HepG2 (cell line): ENCODE measurements at regions not wholly inside any gene's neighbourhood (a gene's known extent, or its start where the extent isn't known, plus 50 kb on each side); places are given as distances from the start of the nearest gene placed in this dataset.
"Not testable (repeated sequence)": the region's sequence is repeated elsewhere in the genome, so short reads cannot be mapped to it uniquely, and the experiment has no call there.

Experiments
- ATAC-seq: fragments of 200-7000 bp; cut with Tn5 transposase; 3 replicates; pipeline ENCODE4 v1.9.1; 2020; ENCODE audit warnings: mild to moderate bottlenecking, moderate library complexity
- BruUV-seq: library from RNA; stranded (reverse); fragments of 400-500 nt; replicated peaks from 2 replicates; lab custom pipeline; 2021; lab: Mats Ljungman, UMichigan
- CTCF ChIA-PET: fragments of 300-600 bp; formaldehyde crosslinking; extraction: SDS; loops from one replicate; lab custom pipeline; 2021; ENCODE audit warnings: low total read pairs, inconsistent platforms, low intra/inter-chr PET ratio; lab: Yijun Ruan, JAX
- POLR2A ChIA-PET: fragments of 350-600 bp; sonication (Branson Sonifier 250); formaldehyde crosslinking; loops from one replicate; lab custom pipeline; 2020; ENCODE audit warnings: antibody characterized with exemption, inconsistent platforms; lab: Yijun Ruan, JAX
- DNase-seq: peaks from one replicate; pipeline ENCODE4 v3.0.0-alpha.2; 2015; ENCODE audit warnings: low spot score
- FAIRE-seq: peaks from 3 replicates; lab custom pipeline; 2011; peaks lifted over from hg19 to GRCh38; lab: Jason Lieb, UNC
- H2AFZ ChIP-seq: one replicate; pipeline ENCODE4 v1.6.1; 2011; ENCODE audit warnings: low read length, inconsistent platforms
- H3K27ac ChIP-seq: fragments of 300-600 bp; 3 replicates; pipeline ENCODE4 v1.8.0; 2011; ENCODE audit warnings: mixed run types, mild to moderate bottlenecking, mixed read lengths, low read length, inconsistent platforms; ENCODE audit not compliant: insufficient read depth; ENCODE audit errors: extremely low read length
- H3K27me3 ChIP-seq, 2 experiments: fragments of 200-600 bp in 1 of 2; 2 replicates in 1 of 2; 3 replicates in 1 of 2; pipeline versions ENCODE4 v1.6.0 to v1.8.0; 2011; ENCODE audit warnings: low read length in 2 of 2, mild to moderate bottlenecking in 2 of 2, moderate library complexity in 2 of 2, inconsistent platforms in 1 of 2; ENCODE audit not compliant: insufficient read depth in 2 of 2, control insufficient read depth in 1 of 2
- H3K36me3 ChIP-seq, 2 experiments: fragments of 200-600 bp in 1 of 2; replicated peaks in 1 of 2; 2 replicates in 1 of 2; 3 replicates in 1 of 2; pipeline versions ENCODE4 v1.5.1 to v1.8.0; 2011; ENCODE audit warnings: low read length in 2 of 2, inconsistent platforms in 1 of 2; ENCODE audit not compliant: insufficient read depth in 2 of 2, control insufficient read depth in 1 of 2
- H3K4me1 ChIP-seq: 2 replicates; pipeline ENCODE4 v1.5.1; 2012; ENCODE audit warnings: low read length, inconsistent platforms; ENCODE audit not compliant: insufficient read depth
- H3K4me2 ChIP-seq: 2 replicates; pipeline ENCODE4 v1.6.0; 2011; ENCODE audit warnings: low read depth, low read length, inconsistent platforms
- H3K4me3 ChIP-seq, 3 experiments: fragments of 200-600 bp in 1 of 3; sonication (generic), shearing (Covaris generic) in 1 of 3; replicated peaks in 1 of 3; 2 replicates each; pipeline ENCODE4 v1.5.1; 2011 to 2016; ENCODE audit warnings: low read length in 3 of 3, inconsistent platforms in 2 of 3, low read depth in 2 of 3, mild to moderate bottlenecking in 2 of 3, control low read depth in 1 of 3, mixed read lengths in 1 of 3; ENCODE audit not compliant: insufficient read depth in 1 of 3
- H3K79me2 ChIP-seq: one replicate; pipeline ENCODE4 v1.6.1; 2011; ENCODE audit warnings: low read length, inconsistent platforms; ENCODE audit not compliant: insufficient read depth
- H3K9ac ChIP-seq: 2 replicates; pipeline ENCODE4 v1.6.0; 2011; ENCODE audit warnings: mild to moderate bottlenecking, low read depth, low read length, inconsistent platforms; ENCODE audit not compliant: insufficient read depth
- H3K9me3 ChIP-seq: 2 replicates; pipeline ENCODE4 v1.5.1; 2012; ENCODE audit warnings: mild to moderate bottlenecking, low read length
- H4K20me1 ChIP-seq: 2 replicates; pipeline ENCODE4 v1.6.0; 2011; ENCODE audit warnings: inconsistent platforms, mild to moderate bottlenecking, low read length, moderate library complexity; ENCODE audit not compliant: insufficient read depth
- HIVEP1 ChIP-seq: sonication (generic); formaldehyde crosslinking; IDR thresholded peaks from 2 replicates; pipeline ENCODE4 v1.4.0; 2020; ENCODE audit warnings: mild to moderate bottlenecking, missing genetic modification reagents
- HNRNPLL ChIP-seq: fragments of 200-400 bp; formaldehyde crosslinking; IDR thresholded peaks from 2 replicates; pipeline ENCODE4 v1.6.1; 2017; ENCODE audit warnings: mild to moderate bottlenecking, low read depth, low read length; ENCODE audit not compliant: poor library complexity, severe bottlenecking
- MBNL3 ChIP-seq: fragments of 250-450 bp; sonication (Bioruptor Pico); conservative IDR thresholded peaks from 2 replicates; pipeline ENCODE4 v1.8.0; 2022; ENCODE audit warnings: mild to moderate bottlenecking, inconsistent platforms
- PHF8 ChIP-seq: sonication (generic); formaldehyde crosslinking; IDR thresholded peaks from 2 replicates; pipeline ENCODE4 v1.5.0; 2020; ENCODE audit warnings: missing genetic modification reagents
- ZNF891 ChIP-seq: sonication (generic); formaldehyde crosslinking; IDR thresholded peaks from 2 replicates; pipeline ENCODE4 v1.5.0; 2020; ENCODE audit warnings: mild to moderate bottlenecking, missing genetic modification reagents
- WGBS: methylation state at CpG from one replicate; pipeline ENCODE4 v1.1.6; 2017; ENCODE audit warnings: low lambda C conversion rate; 5-methylcytosine and 5-hydroxymethylcytosine counted together
- in situ Hi-C: cut with HindIII; loops from 2 replicates; pipeline ENCODE4 v1.10.0; 2017; ENCODE audit warnings: low pct_unique_long_range_greater_than_20kb; ENCODE audit not compliant: extremely low pct_ligation_motif_present
- intact Hi-C: fragments of 100-400 bp; cut with micrococcal nuclease; formaldehyde crosslinking; loops from one replicate; pipeline ENCODE4 v1.10.0; 2022; ENCODE audit not compliant: unreplicated experiment
- TF ChIP-seq, protein P1 (sequence below): sonication (generic); formaldehyde crosslinking; IDR thresholded peaks from 2 replicates; pipeline ENCODE4 v1.4.0; 2020; ENCODE audit warnings: missing genetic modification reagents, borderline replicate concordance

DNA sequence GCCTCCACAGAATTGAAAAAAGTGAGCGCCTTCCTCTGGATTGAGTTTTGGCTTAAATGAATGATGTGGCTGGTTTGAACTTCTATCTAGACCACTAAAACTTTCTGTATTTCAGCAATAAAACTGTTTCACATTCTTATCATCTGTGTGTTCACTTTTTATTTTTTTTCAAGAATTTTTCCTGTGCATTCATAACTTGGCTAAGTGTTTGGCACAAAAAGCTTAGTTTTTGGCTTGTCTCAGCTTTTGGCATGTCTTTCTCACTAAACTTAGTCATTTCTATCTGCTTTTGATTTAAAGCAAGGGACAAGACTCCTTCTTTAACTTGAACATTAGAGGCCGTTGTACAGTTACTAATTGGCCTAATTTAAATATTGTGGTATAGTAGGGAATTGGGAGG, 1015.1 kb downstream of the EPHA7 start:
- FAIRE-seq, result no peak
- DNase-seq, result no peak
- ChIA-PET CTCF (no interaction called here), POLR2A (no interaction called here)
- no peaks in the 10 kb centered on the region for H4K20me1 ChIP-seq
- WGBS, result 43% methylated on average over 2 of the region's 2 CpGs
- in situ Hi-C loops (no loop called here), intact Hi-C loops (no loop called here)
- H3K9me3 ChIP-seq, result peaks cover 6% of the 10 kb centered on the region; the same call in 1 of the 2 replicates
- no peaks in the 10 kb centered on the region for H3K79me2 ChIP-seq
- BruUV-seq, result no TSS peak
- no peaks in the 10 kb centered on the region for H3K4me1 ChIP-seq
- H3K4me3 ChIP-seq, result no peak overlapping the region
- no peak overlapping the region for H3K4me2 ChIP-seq
- no peaks in the 10 kb centered on the region for H3K36me3 ChIP-seq
- no peak for TF ChIP-seq HNRNPLL
- no peak for TF ChIP-seq PHF8 (CRISPR knock-in tag)
- no peak for TF ChIP-seq MBNL3 (CRISPR knock-in tag)
- no peak for TF ChIP-seq HIVEP1 (CRISPR knock-in tag)
- no peak for TF ChIP-seq ZNF891 (CRISPR knock-in tag)
- H3K27me3 ChIP-seq, result no peaks in the 10 kb centered on the region
- H2AFZ ChIP-seq, result no peak overlapping the region
- no peak for ATAC-seq
- no peak overlapping the region for H3K9ac ChIP-seq
- no peak overlapping the region for H3K27ac ChIP-seq

DNA sequence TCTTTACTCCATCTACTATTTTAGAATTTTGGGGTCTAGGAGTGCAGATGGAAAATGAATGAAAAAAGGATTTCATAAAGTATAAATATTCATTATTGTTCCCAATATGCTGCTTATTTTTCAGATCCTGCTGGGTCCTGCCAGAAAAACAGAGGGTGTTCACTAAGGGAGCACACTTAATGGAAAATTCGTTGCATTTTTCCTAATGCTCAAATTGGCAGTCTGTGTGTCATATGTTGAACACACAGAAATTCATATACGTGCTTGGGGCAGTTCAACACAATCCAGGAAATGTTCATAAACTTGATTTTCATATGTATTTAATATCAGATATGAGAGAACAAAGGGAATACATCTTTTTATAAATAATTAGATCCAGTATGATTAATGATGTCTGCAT, 1019.4 kb downstream of the EPHA7 start:
- DNase-seq, result no peak
- H3K36me3 ChIP-seq, result no peaks in the 10 kb centered on the region
- H3K4me2 ChIP-seq, result no peak overlapping the region
- no peak overlapping the region for H3K4me3 ChIP-seq
- H3K27ac ChIP-seq, result no peak overlapping the region
- in situ Hi-C loops (no loop called here), intact Hi-C loops (no loop called here)
- no peak for FAIRE-seq
- H3K79me2 ChIP-seq, result no peaks in the 10 kb centered on the region
- BruUV-seq, result no TSS peak
- H4K20me1 ChIP-seq, result no peaks in the 10 kb centered on the region
- POLR2A ChIA-PET, result no interaction called here
- 4% methylated on average over 2 of the region's 2 CpGs for WGBS
- TF ChIP-seq, protein P1, sequence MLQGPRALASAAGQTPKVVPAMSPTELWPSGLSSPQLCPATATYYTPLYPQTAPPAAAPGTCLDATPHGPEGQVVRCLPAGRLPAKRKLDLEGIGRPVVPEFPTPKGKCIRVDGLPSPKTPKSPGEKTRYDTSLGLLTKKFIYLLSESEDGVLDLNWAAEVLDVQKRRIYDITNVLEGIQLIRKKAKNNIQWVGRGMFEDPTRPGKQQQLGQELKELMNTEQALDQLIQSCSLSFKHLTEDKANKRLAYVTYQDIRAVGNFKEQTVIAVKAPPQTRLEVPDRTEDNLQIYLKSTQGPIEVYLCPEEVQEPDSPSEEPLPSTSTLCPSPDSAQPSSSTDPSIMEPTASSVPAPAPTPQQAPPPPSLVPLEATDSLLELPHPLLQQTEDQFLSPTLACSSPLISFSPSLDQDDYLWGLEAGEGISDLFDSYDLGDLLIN (CRISPR knock-in tag), result no peak
- TF ChIP-seq, all 625 proteins: peak for 0
- CTCF ChIA-PET, result no interaction called here
- Histone ChIP-seq H3K4me1 (no peaks in the 10 kb centered on the region), H3K27me3 (no peaks in the 10 kb centered on the region), H2AFZ (no peak overlapping the region), H3K9ac (no peak overlapping the region), H3K9me3 (no peaks in the 10 kb centered on the region)
- no peak for ATAC-seq

DNA sequence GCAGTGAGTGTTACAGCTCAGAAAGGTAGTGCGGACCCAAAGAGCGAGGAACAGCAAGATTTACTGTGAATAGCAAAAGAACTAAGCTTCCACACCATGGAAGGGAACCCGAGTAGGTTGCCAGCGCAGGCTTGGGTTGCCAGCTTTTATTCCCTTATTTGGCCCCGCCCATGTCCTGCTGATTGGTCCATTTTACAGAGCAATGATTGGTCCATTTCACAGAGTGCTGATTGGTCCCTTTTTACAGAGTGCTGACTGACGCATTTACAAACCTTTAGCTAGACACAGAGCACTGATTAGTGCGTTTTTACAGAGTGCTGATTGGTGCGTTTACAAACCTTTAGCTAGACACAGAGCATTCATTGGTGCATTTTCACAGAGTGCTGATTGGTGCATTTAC, 1030.7 kb downstream of the EPHA7 start:
- WGBS, result 63% methylated on average over 7 of the region's 8 CpGs
- H3K9me3 ChIP-seq, H3K4me2 ChIP-seq, H3K36me3 ChIP-seq, H3K4me3 ChIP-seq, in situ Hi-C loops, CTCF ChIA-PET, DNase-seq, BruUV-seq, H3K4me1 ChIP-seq, H3K27me3 ChIP-seq, ATAC-seq, H3K9ac ChIP-seq, H3K27ac ChIP-seq, H3K79me2 ChIP-seq, H2AFZ ChIP-seq, intact Hi-C loops, H4K20me1 ChIP-seq, POLR2A ChIA-PET, FAIRE-seq: not testable (repeated sequence)
